GM12878 (cell line): ENCODE measurements at regions not wholly inside any gene's neighbourhood (a gene's known extent, or its start where the extent isn't known, plus 50 kb on each side); places are given as distances from the start of the nearest gene placed in this dataset.

Source experiments
- ATAC-seq: fragments of 200-7000 bp; cut with Tn5 transposase; 3 replicates; pipeline ENCODE4 v1.9.1; 2020; ENCODE audit warnings: mild to moderate bottlenecking, moderate library complexity
- BruUV-seq: library from RNA; stranded (reverse); fragments of 400-500 nt; replicated peaks from 2 replicates; lab custom pipeline; 2021; lab: Mats Ljungman, UMichigan
- CTCF ChIA-PET: fragments of 300-600 bp; sonication (Branson Sonifier 250); formaldehyde crosslinking; extraction: SDS; loops from one replicate; lab custom pipeline; 2021; ENCODE audit warnings: inconsistent platforms; lab: Yijun Ruan, JAX
- POLR2A ChIA-PET: fragments of 350-600 bp; formaldehyde crosslinking; extraction: SDS; loops from one replicate; lab custom pipeline; 2021; ENCODE audit warnings: inconsistent platforms; lab: Charles Lee
- RAD21 ChIA-PET: fragments of 300-600 bp; sonication (Branson Sonifier 250); formaldehyde crosslinking; loops from one replicate; lab custom pipeline; 2023; ENCODE audit warnings: antibody characterized with exemption; ENCODE audit not compliant: unreplicated experiment; lab: Charles Lee
- SMC1A ChIA-PET: fragments of 300-600 bp; sonication (Branson Sonifier 250); formaldehyde crosslinking; loops from one replicate; lab custom pipeline; 2023; ENCODE audit not compliant: unreplicated experiment, uncharacterized antibody; lab: Charles Lee
- DNase-seq: peaks from one replicate; pipeline ENCODE4 v3.0.0-alpha.2; 2011; ENCODE audit warnings: low read depth, low spot score
- FAIRE-seq: peaks from 3 replicates; lab custom pipeline; 2011; peaks lifted over from hg19 to GRCh38; lab: Jason Lieb, UNC
- H2AFZ ChIP-seq: 2 replicates; pipeline ENCODE4 v1.6.0; 2011; ENCODE audit warnings: low read depth, low read length, control low read depth; ENCODE audit not compliant: control insufficient read depth
- H3K27ac ChIP-seq: 2 replicates; pipeline ENCODE4 v1.5.1; 2011; ENCODE audit warnings: control low read depth; ENCODE audit not compliant: control insufficient read depth, insufficient read depth
- H3K27me3 ChIP-seq, 2 experiments: replicated peaks in 1 of 2; 2 replicates each; pipeline versions ENCODE4 v1.6.0 to v1.6.1; 2011; ENCODE audit warnings: low read length in 1 of 2; ENCODE audit not compliant: control insufficient read depth in 2 of 2, insufficient read depth in 2 of 2
- H3K36me3 ChIP-seq, 2 experiments: 2 replicates each; pipeline ENCODE4 v1.5.1; 2011; ENCODE audit warnings: low read length in 1 of 2; ENCODE audit not compliant: control insufficient read depth in 2 of 2, insufficient read depth in 2 of 2
- H3K4me1 ChIP-seq: 2 replicates; pipeline ENCODE4 v1.6.1; 2011; ENCODE audit warnings: mild to moderate bottlenecking, low read length, moderate library complexity, mixed read lengths; ENCODE audit not compliant: control insufficient read depth, insufficient read depth
- H3K4me2 ChIP-seq: 2 replicates; pipeline ENCODE4 v1.6.0; 2011; ENCODE audit warnings: control low read depth; ENCODE audit not compliant: control insufficient read depth, insufficient read depth
- H3K4me3 ChIP-seq: fragments of 200-600 bp; sonication (generic); 2 replicates; pipeline ENCODE4 v1.5.1; 2016
- H3K79me2 ChIP-seq: 2 replicates; pipeline ENCODE4 v1.6.0; 2011; ENCODE audit warnings: low read length; ENCODE audit not compliant: control insufficient read depth, insufficient read depth
- H3K9ac ChIP-seq: 2 replicates; pipeline ENCODE4 v1.8.0; 2011; ENCODE audit warnings: low read length, control low read depth, mixed read lengths; ENCODE audit not compliant: control insufficient read depth, insufficient read depth
- H3K9me3 ChIP-seq: replicated peaks from 3 replicates; pipeline ENCODE4 v1.5.1; 2011; ENCODE audit warnings: mild to moderate bottlenecking, low read length; ENCODE audit not compliant: control insufficient read depth, insufficient read depth
- H4K20me1 ChIP-seq: 2 replicates; pipeline ENCODE4 v1.6.0; 2011; ENCODE audit not compliant: control insufficient read depth, insufficient read depth
- BHLHE40 ChIP-seq, 2 experiments: fragments of 450-650 bp in 1 of 2; IDR thresholded peaks; 2 replicates each; pipeline ENCODE4 v1.6.1; 2011 to 2017; ENCODE audit warnings: low read depth in 2 of 2, borderline replicate concordance in 1 of 2, improper control_type of control experiment in 1 of 2, low read length in 1 of 2, mild to moderate bottlenecking in 1 of 2
- ESRRA ChIP-seq: IDR thresholded peaks from 2 replicates; pipeline ENCODE4 v1.6.1; 2012; ENCODE audit warnings: mild to moderate bottlenecking, low read length, improper control_type of control experiment
- EZH2 ChIP-seq: IDR thresholded peaks from 2 replicates; pipeline ENCODE4 v1.6.1; 2012; ENCODE audit warnings: low read depth, mild to moderate bottlenecking, control low read depth, inconsistent platforms, low read length, borderline replicate concordance; ENCODE audit not compliant: control insufficient read depth
- IKZF2 ChIP-seq, 2 experiments: fragments of 450-650 bp; IDR thresholded peaks; 2 replicates each; pipeline ENCODE4 v1.6.1; 2017; ENCODE audit warnings: mild to moderate bottlenecking in 2 of 2, moderate library complexity in 2 of 2
- IRF3 ChIP-seq: fragments of 450-650 bp; IDR thresholded peaks from 2 replicates; pipeline ENCODE4 v1.6.1; 2014; ENCODE audit warnings: mild to moderate bottlenecking
- KDM1A ChIP-seq: fragments of 200-600 bp; sonication (generic); IDR thresholded peaks from 2 replicates; pipeline ENCODE4 v1.6.1; 2016; ENCODE audit warnings: borderline replicate concordance
- NFXL1 ChIP-seq: fragments of 450-650 bp; IDR thresholded peaks from 2 replicates; pipeline ENCODE4 v1.6.1; 2017; ENCODE audit warnings: antibody characterized with exemption, mild to moderate bottlenecking, borderline replicate concordance
- NR2C2 ChIP-seq: IDR thresholded peaks from 2 replicates; pipeline ENCODE4 v1.6.1; 2011; ENCODE audit warnings: borderline replicate concordance, low read depth; ENCODE audit not compliant: control insufficient read depth, insufficient read length
- RELA ChIP-seq: fragments of 450-650 bp; IDR thresholded peaks from 2 replicates; pipeline ENCODE4 v1.8.0; 2014; ENCODE audit warnings: borderline replicate concordance; ENCODE audit not compliant: partially characterized antibody
- STAT1 ChIP-seq: fragments of 450-650 bp; conservative IDR thresholded peaks from 2 replicates; pipeline ENCODE4 v1.6.1; 2014; ENCODE audit warnings: antibody characterized with exemption, mild to moderate bottlenecking
- TCF3 ChIP-seq: IDR thresholded peaks from 2 replicates; pipeline ENCODE4 v1.6.1; 2012; ENCODE audit warnings: low read depth, mild to moderate bottlenecking, low read length, borderline replicate concordance; ENCODE audit not compliant: insufficient read depth
- WGBS: methylation state at CpG from one replicate; pipeline ENCODE4 v1.1.6; 2016; ENCODE audit warnings: low lambda C conversion rate; ENCODE audit not compliant: insufficient replicate concordance, insufficient coverage; ENCODE audit errors: missing lambda C conversion rate; 5-methylcytosine and 5-hydroxymethylcytosine counted together
- in situ Hi-C: fragments of 300-500 bp; cut with MboI; formaldehyde crosslinking; loops from 9 replicates; pipeline ENCODE4 v1.14.3; 2018; ENCODE audit warnings: mixed read lengths
- intact Hi-C: fragments of 100-400 bp; cut with micrococcal nuclease; formaldehyde crosslinking; loops from one replicate; pipeline ENCODE4 v1.14.2; 2022; ENCODE audit not compliant: unreplicated experiment
- TF ChIP-seq, protein P1 (sequence below): fragments of 450-650 bp; formaldehyde crosslinking; IDR thresholded peaks from 2 replicates; pipeline ENCODE4 v1.5.0; 2022; ENCODE audit warnings: mild to moderate bottlenecking, missing genetic modification characterization
- TF ChIP-seq, protein P2 (sequence below): IDR thresholded peaks from 2 replicates; pipeline ENCODE4 v1.6.1; 2011; ENCODE audit warnings: borderline replicate concordance, low read depth, mild to moderate bottlenecking, moderate library complexity, low read length; ENCODE audit not compliant: insufficient read depth, poor library complexity, severe bottlenecking

GRCh38 chr5:104344809-104345208, 782.2 kb upstream of the NUDT12 start:
- no peak for FAIRE-seq
- no TSS peak for BruUV-seq
- TF ChIP-seq IRF3: no peak
- TF ChIP-seq TCF3: no peak
- no peak for TF ChIP-seq EZH2
- TF ChIP-seq, protein P1, sequence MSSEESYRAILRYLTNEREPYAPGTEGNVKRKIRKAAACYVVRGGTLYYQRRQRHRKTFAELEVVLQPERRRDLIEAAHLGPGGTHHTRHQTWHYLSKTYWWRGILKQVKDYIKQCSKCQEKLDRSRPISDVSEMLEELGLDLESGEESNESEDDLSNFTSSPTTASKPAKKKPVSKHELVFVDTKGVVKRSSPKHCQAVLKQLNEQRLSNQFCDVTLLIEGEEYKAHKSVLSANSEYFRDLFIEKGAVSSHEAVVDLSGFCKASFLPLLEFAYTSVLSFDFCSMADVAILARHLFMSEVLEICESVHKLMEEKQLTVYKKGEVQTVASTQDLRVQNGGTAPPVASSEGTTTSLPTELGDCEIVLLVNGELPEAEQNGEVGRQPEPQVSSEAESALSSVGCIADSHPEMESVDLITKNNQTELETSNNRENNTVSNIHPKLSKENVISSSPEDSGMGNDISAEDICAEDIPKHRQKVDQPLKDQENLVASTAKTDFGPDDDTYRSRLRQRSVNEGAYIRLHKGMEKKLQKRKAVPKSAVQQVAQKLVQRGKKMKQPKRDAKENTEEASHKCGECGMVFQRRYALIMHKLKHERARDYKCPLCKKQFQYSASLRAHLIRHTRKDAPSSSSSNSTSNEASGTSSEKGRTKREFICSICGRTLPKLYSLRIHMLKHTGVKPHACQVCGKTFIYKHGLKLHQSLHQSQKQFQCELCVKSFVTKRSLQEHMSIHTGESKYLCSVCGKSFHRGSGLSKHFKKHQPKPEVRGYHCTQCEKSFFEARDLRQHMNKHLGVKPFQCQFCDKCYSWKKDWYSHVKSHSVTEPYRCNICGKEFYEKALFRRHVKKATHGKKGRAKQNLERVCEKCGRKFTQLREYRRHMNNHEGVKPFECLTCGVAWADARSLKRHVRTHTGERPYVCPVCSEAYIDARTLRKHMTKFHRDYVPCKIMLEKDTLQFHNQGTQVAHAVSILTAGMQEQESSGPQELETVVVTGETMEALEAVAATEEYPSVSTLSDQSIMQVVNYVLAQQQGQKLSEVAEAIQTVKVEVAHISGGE (CRISPR knock-in tag): no peak
- TF ChIP-seq ESRRA: no peak
- TF ChIP-seq IKZF2 (IDR thresholded peaks at IDR 0.05): no peak
- TF ChIP-seq KDM1A: no peak
- TF ChIP-seq NR2C2: no peak
- TF ChIP-seq RELA: no peak
- no peak for TF ChIP-seq BHLHE40 (IDR thresholded peaks at IDR 0.05; ENCODE audit: borderline replicate concordance in 1 of 2, low read depth in 2 of 2, low read length in 1 of 2)
- TF ChIP-seq NFXL1: no peak
- TF ChIP-seq, protein P2, sequence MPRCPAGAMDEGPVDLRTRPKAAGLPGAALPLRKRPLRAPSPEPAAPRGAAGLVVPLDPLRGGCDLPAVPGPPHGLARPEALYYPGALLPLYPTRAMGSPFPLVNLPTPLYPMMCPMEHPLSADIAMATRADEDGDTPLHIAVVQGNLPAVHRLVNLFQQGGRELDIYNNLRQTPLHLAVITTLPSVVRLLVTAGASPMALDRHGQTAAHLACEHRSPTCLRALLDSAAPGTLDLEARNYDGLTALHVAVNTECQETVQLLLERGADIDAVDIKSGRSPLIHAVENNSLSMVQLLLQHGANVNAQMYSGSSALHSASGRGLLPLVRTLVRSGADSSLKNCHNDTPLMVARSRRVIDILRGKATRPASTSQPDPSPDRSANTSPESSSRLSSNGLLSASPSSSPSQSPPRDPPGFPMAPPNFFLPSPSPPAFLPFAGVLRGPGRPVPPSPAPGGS: no peak
- no peak for TF ChIP-seq STAT1

More at GRCh38 chr5:104344809-104345208, 782.2 kb upstream of the NUDT12 start:
- H3K4me1 ChIP-seq: no peaks in the 10 kb centered on the region
- POLR2A ChIA-PET: no interaction called here
- 16% methylated on average over 2 of the region's 2 CpGs for WGBS
- no peak overlapping the region for H3K4me3 ChIP-seq
- DNase-seq (no peak), ATAC-seq (no peak)
- SMC1A ChIA-PET: interaction anchor here (1.4 kb wide), 1 partner anchor 536 kb away, joined by 4 read pairs; no protein-coding TSS in a partner anchor
- no peaks in the 10 kb centered on the region for H3K27me3 ChIP-seq
- no peaks in the 10 kb centered on the region for H3K9me3 ChIP-seq
- no peak overlapping the region for H3K27ac ChIP-seq
- no peak overlapping the region for H2AFZ ChIP-seq
- no peak overlapping the region for H3K9ac ChIP-seq
- H3K36me3 ChIP-seq: no peaks in the 10 kb centered on the region
- CTCF ChIA-PET: interaction anchor here (0.9 to 4.7 kb wide), 3 partner anchors 19 to 457 kb away, joined by 3 to 26 read pairs (median 3); no protein-coding TSS in a partner anchor
- intact Hi-C loops (no loop called here), in situ Hi-C loops (no loop called here)
- RAD21 ChIA-PET: no interaction called here
- no peak overlapping the region for H3K4me2 ChIP-seq
- no peaks in the 10 kb centered on the region for H3K79me2 ChIP-seq
- no peaks in the 10 kb centered on the region for H4K20me1 ChIP-seq
